Suprapubic skin (tissue), 3 donors: ENCODE measurements at regions not wholly inside any gene's neighbourhood (a gene's known extent, or its start where the extent isn't known, plus 50 kb on each side); places are given as distances from the start of the nearest gene placed in this dataset.

Experiments
- EP300 ChIP-seq: sonication (generic); formaldehyde crosslinking; IDR thresholded peaks from one replicate; pipeline ENCODE4 v1.6.1; 2017; ENCODE audit warnings: antibody characterized with exemption
- POLR2A ChIP-seq, 2 donors: fragments of 450-650 bp; IDR thresholded peaks; one replicate each; pipeline ENCODE4 v1.6.1; 2017; ENCODE audit warnings: antibody characterized with exemption in 2 of 2, mild to moderate bottlenecking in 2 of 2, moderate library complexity in 2 of 2
- TF ChIP-seq, protein P1 (sequence below), 2 donors: fragments of 200-600 bp in 1 of 2; fragments of 450-650 bp in 1 of 2; sonication (generic) in 1 of 2; IDR thresholded peaks; one replicate each; pipeline ENCODE4 v1.5.1; 2016 to 2019; ENCODE audit warnings: antibody characterized with exemption in 2 of 2, mild to moderate bottlenecking in 1 of 2, moderate library complexity in 1 of 2

DNA sequence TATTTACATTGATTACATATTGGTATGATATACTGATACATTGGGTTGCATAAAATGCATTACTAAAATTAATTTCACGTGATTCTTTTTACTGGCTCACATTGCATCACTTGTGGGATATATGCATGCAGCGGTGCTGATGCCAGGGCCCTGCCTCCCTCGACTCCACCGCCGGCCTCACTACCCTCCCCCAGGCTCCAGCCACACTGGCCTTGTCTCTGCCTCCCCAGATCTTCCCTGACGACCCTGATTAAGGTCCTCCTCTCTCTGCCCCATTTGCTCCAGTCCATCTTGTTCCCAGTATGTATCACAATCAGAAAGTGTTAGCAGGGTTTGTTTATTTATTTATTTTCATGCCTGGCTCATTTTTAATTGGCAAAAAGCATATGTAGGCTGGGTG is 306.8 kb downstream of the FOXL1 start:
- TF ChIP-seq EP300 (no peak), POLR2A (IDR thresholded peaks at IDR 0.05) (no peak)
- TF ChIP-seq, protein P1, sequence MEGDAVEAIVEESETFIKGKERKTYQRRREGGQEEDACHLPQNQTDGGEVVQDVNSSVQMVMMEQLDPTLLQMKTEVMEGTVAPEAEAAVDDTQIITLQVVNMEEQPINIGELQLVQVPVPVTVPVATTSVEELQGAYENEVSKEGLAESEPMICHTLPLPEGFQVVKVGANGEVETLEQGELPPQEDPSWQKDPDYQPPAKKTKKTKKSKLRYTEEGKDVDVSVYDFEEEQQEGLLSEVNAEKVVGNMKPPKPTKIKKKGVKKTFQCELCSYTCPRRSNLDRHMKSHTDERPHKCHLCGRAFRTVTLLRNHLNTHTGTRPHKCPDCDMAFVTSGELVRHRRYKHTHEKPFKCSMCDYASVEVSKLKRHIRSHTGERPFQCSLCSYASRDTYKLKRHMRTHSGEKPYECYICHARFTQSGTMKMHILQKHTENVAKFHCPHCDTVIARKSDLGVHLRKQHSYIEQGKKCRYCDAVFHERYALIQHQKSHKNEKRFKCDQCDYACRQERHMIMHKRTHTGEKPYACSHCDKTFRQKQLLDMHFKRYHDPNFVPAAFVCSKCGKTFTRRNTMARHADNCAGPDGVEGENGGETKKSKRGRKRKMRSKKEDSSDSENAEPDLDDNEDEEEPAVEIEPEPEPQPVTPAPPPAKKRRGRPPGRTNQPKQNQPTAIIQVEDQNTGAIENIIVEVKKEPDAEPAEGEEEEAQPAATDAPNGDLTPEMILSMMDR (IDR thresholded peaks at IDR 0.05) = no peak
